ENCODE measurements at regions not wholly inside any gene's neighbourhood (a gene's known extent, or its start where the extent isn't known, plus 50 kb on each side); places are given as distances from the start of the nearest gene placed in this dataset.

DNA sequence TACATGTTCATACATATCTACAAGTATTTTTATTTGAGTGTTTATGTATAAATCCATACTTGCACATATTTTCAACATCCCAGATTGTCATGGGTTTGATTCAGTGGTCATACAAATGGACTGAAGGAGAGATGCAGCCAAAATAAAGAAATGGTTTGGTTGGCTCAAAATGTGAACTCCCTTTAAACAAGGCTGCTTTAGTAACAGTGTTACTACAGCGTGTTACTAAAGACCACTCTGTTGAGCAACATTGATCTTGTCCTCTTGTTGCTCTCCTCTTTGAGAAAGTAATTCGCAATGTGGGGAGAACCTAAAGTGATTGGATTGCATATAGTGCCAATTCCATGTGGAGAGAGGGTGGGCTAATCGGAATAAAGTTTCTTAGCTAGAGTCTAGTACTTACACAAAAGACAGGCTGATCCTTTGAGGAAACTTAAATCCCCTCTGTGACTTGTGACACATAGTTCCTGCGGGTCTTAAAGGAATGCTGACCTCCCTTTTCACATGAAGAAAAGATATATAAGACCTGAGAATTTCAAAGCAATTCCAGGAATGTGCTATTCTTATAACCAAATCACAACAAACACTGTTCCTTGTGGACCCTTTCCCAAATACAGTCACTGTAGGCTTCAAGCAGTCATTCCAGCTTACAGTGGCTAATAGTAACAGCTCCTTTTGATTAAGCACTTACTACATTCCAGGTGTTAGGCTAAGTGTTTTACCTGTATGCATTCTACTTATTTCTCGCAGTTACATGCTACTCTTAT lies 144.3 kb downstream of the FZD1 start:
- Histone ChIP-seq H3K9ac (no peak overlapping the region), H3K27me3 (replicated peaks; ENCODE audit: insufficient read depth) (peaks cover 5% of the 10 kb centered on the region; the same call in 1 of the 2 replicates), H3K27ac (no peak overlapping the region), H3K4me3 (no peak overlapping the region), H3K4me2 (ENCODE audit: unreplicated experiment) (no peak overlapping the region), H3K9me3 (ENCODE audit: low read depth) (no peaks in the 10 kb centered on the region), H4K20me1 (ENCODE audit: insufficient read depth) (no peaks in the 10 kb centered on the region), H3K79me2 (ENCODE audit: insufficient read depth) (no peaks in the 10 kb centered on the region), H2AFZ (no peak overlapping the region), H3K4me1 (ENCODE audit: insufficient read depth) (no peaks in the 10 kb centered on the region), H3K9me2 (ENCODE audit: insufficient read depth) (no peaks in the 10 kb centered on the region), H3F3A (ENCODE audit: insufficient read depth) (no peaks in the 10 kb centered on the region), H3K36me3 (ENCODE audit: low read depth) (no peaks in the 10 kb centered on the region)
- in situ Hi-C loops (cut with MboI): no loop called here
- 60% methylated on average over 5 of the region's 5 CpGs for WGBS, 2 experiments (ENCODE audit: low coverage in 1 of 2, low lambda C conversion rate in 2 of 2, missing lambda C conversion rate in 2 of 2)
- DNase-seq: no peak
- no peak for TF ChIP-seq EZH2phosphoT487 (IDR thresholded peaks at IDR 0.05; ENCODE audit: insufficient read depth, low read depth)
- TF ChIP-seq EZH2 (IDR thresholded peaks at IDR 0.05; ENCODE audit: insufficient read depth, poor library complexity, severe bottlenecking): no peak

GRCh38 chr7:91411060-91411459 lies 146.8 kb downstream of the FZD1 start:
- in situ Hi-C loops (cut with MboI): no loop called here
- no peaks in the 10 kb centered on the region for H4K20me1 ChIP-seq (ENCODE audit: insufficient read depth)
- TF ChIP-seq EZH2phosphoT487 (IDR thresholded peaks at IDR 0.05; ENCODE audit: insufficient read depth, low read depth): no peak
- H3F3A ChIP-seq (ENCODE audit: insufficient read depth): no peaks in the 10 kb centered on the region
- no peak overlapping the region for H3K27ac ChIP-seq
- H3K9me2 ChIP-seq (ENCODE audit: insufficient read depth): no peaks in the 10 kb centered on the region
- no peak overlapping the region for H3K4me2 ChIP-seq (ENCODE audit: unreplicated experiment)
- 38 to 40% methylated on average over 4 of the region's 4 CpGs for WGBS, 2 experiments (ENCODE audit: low coverage in 1 of 2, low lambda C conversion rate in 2 of 2, missing lambda C conversion rate in 2 of 2)
- no peaks in the 10 kb centered on the region for H3K79me2 ChIP-seq (ENCODE audit: insufficient read depth)
- no peaks in the 10 kb centered on the region for H3K36me3 ChIP-seq (ENCODE audit: low read depth)
- DNase-seq: no peak
- H3K27me3 ChIP-seq (replicated peaks; ENCODE audit: insufficient read depth): peaks cover 5% of the 10 kb centered on the region; the same call in 1 of the 2 replicates
- H2AFZ ChIP-seq: no peak overlapping the region
- H3K9ac ChIP-seq: no peak overlapping the region
- H3K4me1 ChIP-seq (ENCODE audit: insufficient read depth): no peaks in the 10 kb centered on the region
- H3K4me3 ChIP-seq: no peak overlapping the region
- H3K9me3 ChIP-seq (ENCODE audit: low read depth): no peaks in the 10 kb centered on the region

DNA sequence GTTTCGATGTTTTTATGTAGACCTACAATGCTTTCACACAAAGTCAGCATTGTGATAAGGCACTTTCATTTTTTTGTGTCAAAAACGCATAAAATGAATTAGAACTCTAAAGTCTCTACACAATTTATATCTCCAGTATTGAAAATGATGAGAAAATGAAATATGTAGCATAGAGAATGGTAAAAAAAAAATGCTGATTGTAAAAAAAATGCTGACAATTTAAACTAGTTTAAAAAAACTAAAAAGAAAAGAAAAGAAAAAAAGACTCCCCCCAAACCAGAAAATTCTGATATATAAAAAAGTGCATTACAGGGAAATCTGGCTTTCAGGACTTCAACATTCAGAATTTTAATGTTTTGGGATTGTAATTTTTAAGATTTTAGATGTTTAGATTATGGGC lies 148.1 kb downstream of the FZD1 start:
- Histone ChIP-seq H3F3A (ENCODE audit: insufficient read depth) (no peaks in the 10 kb centered on the region), H3K36me3 (ENCODE audit: low read depth) (no peaks in the 10 kb centered on the region), H2AFZ (no peak overlapping the region), H3K4me3 (no peak overlapping the region), H3K9ac (no peak overlapping the region), H3K79me2 (ENCODE audit: insufficient read depth) (no peaks in the 10 kb centered on the region), H4K20me1 (ENCODE audit: insufficient read depth) (no peaks in the 10 kb centered on the region), H3K4me2 (ENCODE audit: unreplicated experiment) (no peak overlapping the region), H3K9me2 (ENCODE audit: insufficient read depth) (no peaks in the 10 kb centered on the region), H3K27me3 (replicated peaks; ENCODE audit: insufficient read depth) (peaks cover 5% of the 10 kb centered on the region; the same call in 1 of the 2 replicates), H3K4me1 (ENCODE audit: insufficient read depth) (no peaks in the 10 kb centered on the region), H3K9me3 (ENCODE audit: low read depth) (no peaks in the 10 kb centered on the region), H3K27ac (no peak overlapping the region)
- TF ChIP-seq EZH2phosphoT487 (IDR thresholded peaks at IDR 0.05; ENCODE audit: insufficient read depth, low read depth) (no peak), EZH2 (IDR thresholded peaks at IDR 0.05; ENCODE audit: insufficient read depth, poor library complexity, severe bottlenecking) (no peak)
- no peak for DNase-seq
- in situ Hi-C loops (cut with MboI): no loop called here
- 7 to 13% methylated on average over 2 of the region's 2 CpGs for WGBS, 2 experiments (ENCODE audit: low coverage in 1 of 2, low lambda C conversion rate in 2 of 2, missing lambda C conversion rate in 2 of 2)

- H3K79me2 ChIP-seq (ENCODE audit: insufficient read depth): no peaks in the 10 kb centered on the region
- H3K9me2 ChIP-seq (ENCODE audit: insufficient read depth): no peaks in the 10 kb centered on the region
- H3K4me3 ChIP-seq: no peak overlapping the region
- no peak for DNase-seq
- no peak overlapping the region for H3K27ac ChIP-seq
- WGBS, 2 experiments (ENCODE audit: low coverage in 1 of 2, low lambda C conversion rate in 2 of 2, missing lambda C conversion rate in 2 of 2): 28 to 30% methylated on average over 2 of the region's 2 CpGs
- no peaks in the 10 kb centered on the region for H3K4me1 ChIP-seq (ENCODE audit: insufficient read depth)
- H3K9ac ChIP-seq: no peak overlapping the region
- no peaks in the 10 kb centered on the region for H3K9me3 ChIP-seq (ENCODE audit: low read depth)
- in situ Hi-C loops (cut with MboI): no loop called here
- H3K36me3 ChIP-seq (ENCODE audit: low read depth): no peaks in the 10 kb centered on the region
- no peak overlapping the region for H3K4me2 ChIP-seq (ENCODE audit: unreplicated experiment)
- no peaks in the 10 kb centered on the region for H3K27me3 ChIP-seq (replicated peaks; ENCODE audit: insufficient read depth)
- no peak overlapping the region for H2AFZ ChIP-seq
- TF ChIP-seq EZH2phosphoT487 (IDR thresholded peaks at IDR 0.05; ENCODE audit: insufficient read depth, low read depth): no peak
- no peak for TF ChIP-seq EZH2 (IDR thresholded peaks at IDR 0.05; ENCODE audit: insufficient read depth, poor library complexity, severe bottlenecking)
- H3F3A ChIP-seq (ENCODE audit: insufficient read depth): no peaks in the 10 kb centered on the region
- H4K20me1 ChIP-seq (ENCODE audit: insufficient read depth): no peaks in the 10 kb centered on the region
These were observed 150.5 kb downstream of the FZD1 start for GRCh38 chr7:91414734-91415133.

Data from GM23248 (cell line).